Panc1 (cell line): ENCODE measurements at regions not wholly inside any gene's neighbourhood (a gene's known extent, or its start where the extent isn't known, plus 50 kb on each side); places are given as distances from the start of the nearest gene placed in this dataset.

Source experiments
- POLR2AphosphoS5 ChIP-seq: IDR thresholded peaks from 2 replicates; pipeline ENCODE4 v1.6.1; 2012; ENCODE audit warnings: mild to moderate bottlenecking, low read depth, low read length, moderate library complexity
- TF ChIP-seq, protein P1 (sequence below): fragments of 450-650 bp; IDR thresholded peaks from 2 replicates; pipeline ENCODE4 v1.5.1; 2017; ENCODE audit warnings: mild to moderate bottlenecking

DNA sequence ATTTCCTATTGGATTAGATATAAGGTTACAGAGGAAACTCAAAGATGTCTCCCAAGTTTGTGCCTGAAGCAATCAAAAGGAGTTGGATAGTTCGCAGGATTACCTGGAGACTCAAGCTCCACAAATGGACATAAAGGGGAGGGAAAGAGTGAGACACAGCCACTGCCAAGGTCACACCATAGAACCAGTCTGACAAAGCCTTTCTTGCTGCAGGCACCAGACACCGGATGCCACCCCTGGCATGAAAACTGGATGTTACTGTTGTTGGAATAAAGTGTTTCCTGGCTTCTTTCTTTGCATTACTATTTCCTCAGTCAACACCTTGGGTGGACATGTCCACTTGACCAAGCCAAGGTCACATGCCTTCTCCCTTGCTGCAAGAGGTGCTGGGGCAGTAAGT is 70.6 kb downstream of the SNRPE start:
- TF ChIP-seq, protein P1, sequence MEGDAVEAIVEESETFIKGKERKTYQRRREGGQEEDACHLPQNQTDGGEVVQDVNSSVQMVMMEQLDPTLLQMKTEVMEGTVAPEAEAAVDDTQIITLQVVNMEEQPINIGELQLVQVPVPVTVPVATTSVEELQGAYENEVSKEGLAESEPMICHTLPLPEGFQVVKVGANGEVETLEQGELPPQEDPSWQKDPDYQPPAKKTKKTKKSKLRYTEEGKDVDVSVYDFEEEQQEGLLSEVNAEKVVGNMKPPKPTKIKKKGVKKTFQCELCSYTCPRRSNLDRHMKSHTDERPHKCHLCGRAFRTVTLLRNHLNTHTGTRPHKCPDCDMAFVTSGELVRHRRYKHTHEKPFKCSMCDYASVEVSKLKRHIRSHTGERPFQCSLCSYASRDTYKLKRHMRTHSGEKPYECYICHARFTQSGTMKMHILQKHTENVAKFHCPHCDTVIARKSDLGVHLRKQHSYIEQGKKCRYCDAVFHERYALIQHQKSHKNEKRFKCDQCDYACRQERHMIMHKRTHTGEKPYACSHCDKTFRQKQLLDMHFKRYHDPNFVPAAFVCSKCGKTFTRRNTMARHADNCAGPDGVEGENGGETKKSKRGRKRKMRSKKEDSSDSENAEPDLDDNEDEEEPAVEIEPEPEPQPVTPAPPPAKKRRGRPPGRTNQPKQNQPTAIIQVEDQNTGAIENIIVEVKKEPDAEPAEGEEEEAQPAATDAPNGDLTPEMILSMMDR, result no peak
- TF ChIP-seq POLR2AphosphoS5, result no peak
